ENCODE measurements at regions not wholly inside any gene's neighbourhood (a gene's known extent, or its start where the extent isn't known, plus 50 kb on each side); places are given as distances from the start of the nearest gene placed in this dataset.

DNA sequence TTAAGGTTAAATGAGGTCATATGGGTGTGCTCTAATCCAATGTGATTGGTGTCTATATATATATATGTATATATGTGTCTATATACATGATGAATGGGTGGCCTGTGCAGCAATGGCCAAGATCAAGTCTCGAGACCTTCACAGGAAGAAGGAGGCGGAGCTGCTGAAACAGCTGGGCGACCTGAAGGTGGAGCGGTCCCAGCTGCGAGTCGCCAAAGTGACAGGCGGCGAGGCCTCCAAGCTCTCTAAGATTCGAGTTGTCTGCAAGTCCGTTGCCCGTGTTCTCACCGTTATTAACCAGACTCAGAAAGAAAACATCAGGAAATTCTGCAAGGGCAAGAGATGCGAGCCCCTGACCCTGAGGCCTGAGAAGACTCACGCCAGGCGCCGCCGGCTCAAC, 109.8 kb downstream of the EFNB2 start:
- no peak overlapping the region for H3K4me2 ChIP-seq (ENCODE audit: low read length)
- no peak overlapping the region for H3K9ac ChIP-seq (ENCODE audit: low read length)
- no TSS peak for BruUV-seq (replicated peaks)
- DNase-seq (no peak), ATAC-seq (no peak)
- H4K20me1 ChIP-seq (ENCODE audit: low read length), result no peaks in the 10 kb centered on the region
- no peaks in the 10 kb centered on the region for H3K79me2 ChIP-seq (ENCODE audit: low read length)
- POLR2A ChIA-PET (ENCODE audit: unreplicated experiment), result no interaction called here
- CTCF ChIA-PET, result no interaction called here
- TF ChIP-seq, protein P1, sequence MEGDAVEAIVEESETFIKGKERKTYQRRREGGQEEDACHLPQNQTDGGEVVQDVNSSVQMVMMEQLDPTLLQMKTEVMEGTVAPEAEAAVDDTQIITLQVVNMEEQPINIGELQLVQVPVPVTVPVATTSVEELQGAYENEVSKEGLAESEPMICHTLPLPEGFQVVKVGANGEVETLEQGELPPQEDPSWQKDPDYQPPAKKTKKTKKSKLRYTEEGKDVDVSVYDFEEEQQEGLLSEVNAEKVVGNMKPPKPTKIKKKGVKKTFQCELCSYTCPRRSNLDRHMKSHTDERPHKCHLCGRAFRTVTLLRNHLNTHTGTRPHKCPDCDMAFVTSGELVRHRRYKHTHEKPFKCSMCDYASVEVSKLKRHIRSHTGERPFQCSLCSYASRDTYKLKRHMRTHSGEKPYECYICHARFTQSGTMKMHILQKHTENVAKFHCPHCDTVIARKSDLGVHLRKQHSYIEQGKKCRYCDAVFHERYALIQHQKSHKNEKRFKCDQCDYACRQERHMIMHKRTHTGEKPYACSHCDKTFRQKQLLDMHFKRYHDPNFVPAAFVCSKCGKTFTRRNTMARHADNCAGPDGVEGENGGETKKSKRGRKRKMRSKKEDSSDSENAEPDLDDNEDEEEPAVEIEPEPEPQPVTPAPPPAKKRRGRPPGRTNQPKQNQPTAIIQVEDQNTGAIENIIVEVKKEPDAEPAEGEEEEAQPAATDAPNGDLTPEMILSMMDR (conservative IDR thresholded peaks at IDR 0.05; ENCODE audit: low read depth, low read length), result no peak
- H3K9me2 ChIP-seq (replicated peaks; ENCODE audit: low read length), result no peaks in the 10 kb centered on the region
- H3K36me3 ChIP-seq (ENCODE audit: low read depth, low read length), result no peaks in the 10 kb centered on the region
- intact Hi-C loops (cut with micrococcal nuclease), result no loop called here
- H3F3A ChIP-seq (ENCODE audit: low read length, unreplicated experiment), result no peaks in the 10 kb centered on the region
- H2AFZ ChIP-seq (ENCODE audit: low read length), result no peak overlapping the region
- H3K9me3 ChIP-seq (ENCODE audit: low read length), result no peaks in the 10 kb centered on the region
- H3K4me1 ChIP-seq (ENCODE audit: insufficient read depth, low read length), result peaks cover 4% of the 10 kb centered on the region; the same call in 1 of the 2 replicates
- H3K4me3 ChIP-seq (ENCODE audit: low read length), result no peak overlapping the region
- no peaks in the 10 kb centered on the region for H3K27me3 ChIP-seq (ENCODE audit: low read length)
- no peak overlapping the region for H3K27ac ChIP-seq (ENCODE audit: low read length)

DNA sequence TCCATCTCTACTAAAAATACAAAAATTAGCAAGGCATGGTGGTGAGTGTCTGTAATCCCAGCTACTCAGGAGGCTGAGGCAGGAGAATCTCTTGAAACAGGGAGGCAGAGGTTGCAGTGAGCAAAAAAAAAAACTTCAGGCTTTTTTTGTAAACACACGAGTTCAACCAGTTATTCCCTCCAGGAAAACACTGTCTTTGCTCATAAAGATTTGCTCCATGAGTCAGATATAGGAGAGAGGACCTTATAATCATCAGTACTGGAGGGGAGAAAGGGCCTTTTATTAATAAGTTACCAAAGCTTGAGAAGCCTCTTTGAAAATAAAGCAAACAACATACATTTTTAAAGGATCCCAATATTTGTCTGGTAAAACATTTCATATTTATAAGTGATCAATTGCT, 110.7 kb downstream of the EFNB2 start:
- ATAC-seq (peak; percentile 57; the same call in 1 of the 2 replicates), DNase-seq (peak; percentile 51)
- Histone ChIP-seq H3K36me3 (ENCODE audit: low read depth, low read length) (no peaks in the 10 kb centered on the region), H3K79me2 (ENCODE audit: low read length) (no peaks in the 10 kb centered on the region), H3K27me3 (ENCODE audit: low read length) (no peaks in the 10 kb centered on the region), H3K9me2 (replicated peaks; ENCODE audit: low read length) (no peaks in the 10 kb centered on the region), H3K9me3 (ENCODE audit: low read length) (no peaks in the 10 kb centered on the region), H3K4me2 (ENCODE audit: low read length) (no peak overlapping the region; the same call in 1 of the 2 replicates), H3F3A (ENCODE audit: low read length, unreplicated experiment) (no peaks in the 10 kb centered on the region), H3K4me1 (ENCODE audit: insufficient read depth, low read length) (peaks cover 4% of the 10 kb centered on the region; the same call in 1 of the 2 replicates), H3K9ac (ENCODE audit: low read length) (no peak overlapping the region), H2AFZ (ENCODE audit: low read length) (no peak overlapping the region), H3K4me3 (ENCODE audit: low read length) (no peak overlapping the region), H4K20me1 (ENCODE audit: low read length) (no peaks in the 10 kb centered on the region), H3K27ac (ENCODE audit: low read length) (no peak overlapping the region)
- TF ChIP-seq, protein P1 (conservative IDR thresholded peaks at IDR 0.05; ENCODE audit: low read depth, low read length), result no peak
- TF ChIP-seq EZH2 (IDR thresholded peaks at IDR 0.05; ENCODE audit: low read length, unreplicated experiment) (no peak), EZH2phosphoT487 (IDR thresholded peaks at IDR 0.05; ENCODE audit: borderline replicate concordance, low read length) (no peak)
- BruUV-seq (replicated peaks), result no TSS peak
- POLR2A ChIA-PET (ENCODE audit: unreplicated experiment), result no interaction called here
- CTCF ChIA-PET, result no interaction called here
- intact Hi-C loops (cut with micrococcal nuclease), result no loop called here

DNA sequence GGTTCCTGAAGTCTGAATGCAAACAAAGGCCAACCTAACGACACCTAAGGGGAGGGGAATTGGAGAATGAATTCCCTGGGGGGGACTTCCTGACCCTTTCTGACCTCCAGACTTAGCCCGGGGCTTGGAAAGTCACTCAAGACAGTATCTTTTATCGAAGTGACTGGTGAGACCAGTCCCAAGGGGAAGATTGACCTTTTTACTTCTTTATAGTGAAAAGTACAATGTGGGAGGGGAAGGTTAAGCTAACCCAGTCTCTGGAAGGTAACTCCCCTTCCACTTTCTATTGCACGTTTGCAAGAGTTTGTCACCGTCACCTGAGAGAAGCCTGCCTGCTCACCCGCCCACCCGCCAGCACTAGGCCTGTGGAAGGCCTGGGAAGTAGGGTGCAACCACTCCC, 111.9 kb downstream of the EFNB2 start:
- H3K9ac ChIP-seq (ENCODE audit: low read length), result no peak overlapping the region
- POLR2A ChIA-PET (ENCODE audit: unreplicated experiment), result no interaction called here
- DNase-seq (no peak), ATAC-seq (no peak)
- no peak overlapping the region for H2AFZ ChIP-seq (ENCODE audit: low read length)
- no peaks in the 10 kb centered on the region for H3F3A ChIP-seq (ENCODE audit: low read length, unreplicated experiment)
- H3K9me3 ChIP-seq (ENCODE audit: low read length), result no peaks in the 10 kb centered on the region
- H3K4me1 ChIP-seq (ENCODE audit: insufficient read depth, low read length), result peaks cover 4% of the 10 kb centered on the region; the same call in 1 of the 2 replicates
- no peaks in the 10 kb centered on the region for H4K20me1 ChIP-seq (ENCODE audit: low read length)
- H3K4me3 ChIP-seq (ENCODE audit: low read length), result no peak overlapping the region
- H3K27me3 ChIP-seq (ENCODE audit: low read length), result no peaks in the 10 kb centered on the region
- no peaks in the 10 kb centered on the region for H3K36me3 ChIP-seq (ENCODE audit: low read depth, low read length)
- no TSS peak for BruUV-seq (replicated peaks)
- no peaks in the 10 kb centered on the region for H3K79me2 ChIP-seq (ENCODE audit: low read length)
- TF ChIP-seq EZH2phosphoT487 (IDR thresholded peaks at IDR 0.05; ENCODE audit: borderline replicate concordance, low read length), result no peak
- no peak for TF ChIP-seq EZH2 (IDR thresholded peaks at IDR 0.05; ENCODE audit: low read length, unreplicated experiment)
- TF ChIP-seq, protein P1 (conservative IDR thresholded peaks at IDR 0.05; ENCODE audit: low read depth, low read length), result no peak
- intact Hi-C loops (cut with micrococcal nuclease), result no loop called here
- no peak overlapping the region for H3K27ac ChIP-seq (ENCODE audit: low read length)
- H3K9me2 ChIP-seq (replicated peaks; ENCODE audit: low read length), result no peaks in the 10 kb centered on the region
- no peak overlapping the region for H3K4me2 ChIP-seq (ENCODE audit: low read length)
- CTCF ChIA-PET, result no interaction called here
